GM12874 (cell line): ENCODE measurements at regions not wholly inside any gene's neighbourhood (a gene's known extent, or its start where the extent isn't known, plus 50 kb on each side); places are given as distances from the start of the nearest gene placed in this dataset.

Experiments used
- CTCF ChIP-seq: IDR thresholded peaks from 2 replicates; pipeline ENCODE4 v1.5.1; 2011; ENCODE audit warnings: low read depth, mild to moderate bottlenecking, control low read depth, low read length, moderate library complexity; ENCODE audit not compliant: insufficient read depth

DNA sequence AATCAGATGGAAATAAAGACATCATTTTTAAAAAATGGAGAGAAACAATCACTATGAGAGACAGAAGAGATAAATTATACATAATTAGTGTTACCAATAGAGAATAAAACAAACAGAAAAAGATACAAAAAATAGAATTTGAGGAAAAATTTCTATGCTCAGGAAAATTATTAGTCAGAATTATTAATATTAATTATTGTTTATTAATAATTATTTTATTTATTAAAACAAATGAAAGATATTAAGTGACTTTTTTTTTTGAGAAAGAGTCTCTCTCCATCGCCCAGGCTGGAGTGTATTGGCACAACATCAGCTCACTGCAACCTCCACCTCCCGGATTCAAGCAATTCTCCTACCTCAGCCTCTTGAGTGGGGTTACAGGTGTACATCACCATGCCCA lies 299.8 kb upstream of the NR5A2 start:
- no peak for TF ChIP-seq CTCF

DNA sequence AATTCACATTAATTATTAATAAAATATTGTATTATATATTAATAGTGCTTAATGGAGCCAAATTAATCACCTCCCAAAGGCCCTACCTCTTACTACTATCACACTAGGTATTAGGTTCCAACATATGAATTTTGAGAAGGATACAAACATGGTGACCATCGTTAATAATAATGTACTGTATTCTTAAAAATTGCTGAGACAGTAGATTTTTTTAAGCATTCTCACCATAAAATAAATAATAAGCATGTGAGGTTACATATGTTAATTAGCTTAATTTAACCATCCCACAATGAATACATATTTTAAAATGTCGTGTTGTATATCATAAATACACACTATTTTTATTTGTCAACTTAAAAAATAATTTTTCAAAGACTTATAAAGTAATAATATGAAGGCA lies 299.2 kb upstream of the NR5A2 start:
- TF ChIP-seq CTCF = no peak

GRCh38 chr1:199733125-199733524 lies 294.4 kb upstream of the NR5A2 start:
- TF ChIP-seq CTCF = no peak

DNA sequence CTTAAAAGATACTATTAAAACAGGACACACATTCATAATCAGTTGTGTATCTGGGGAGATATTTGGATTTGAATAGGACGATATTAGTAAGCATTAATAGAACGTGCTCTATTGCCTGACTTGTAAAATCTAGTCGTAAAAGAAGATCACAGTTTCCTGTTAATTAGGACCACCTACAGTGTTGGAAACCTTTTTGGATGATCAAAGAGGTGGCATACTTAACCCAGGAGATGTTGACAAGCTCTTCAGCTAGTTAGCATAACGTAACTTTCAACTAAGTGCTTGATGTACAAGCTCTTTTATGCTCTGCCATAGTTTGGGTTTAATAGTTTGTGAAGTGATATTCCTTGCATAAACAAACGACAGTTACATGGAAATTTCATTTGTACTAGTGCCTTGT lies 293.3 kb upstream of the NR5A2 start:
- no peak for TF ChIP-seq CTCF

DNA sequence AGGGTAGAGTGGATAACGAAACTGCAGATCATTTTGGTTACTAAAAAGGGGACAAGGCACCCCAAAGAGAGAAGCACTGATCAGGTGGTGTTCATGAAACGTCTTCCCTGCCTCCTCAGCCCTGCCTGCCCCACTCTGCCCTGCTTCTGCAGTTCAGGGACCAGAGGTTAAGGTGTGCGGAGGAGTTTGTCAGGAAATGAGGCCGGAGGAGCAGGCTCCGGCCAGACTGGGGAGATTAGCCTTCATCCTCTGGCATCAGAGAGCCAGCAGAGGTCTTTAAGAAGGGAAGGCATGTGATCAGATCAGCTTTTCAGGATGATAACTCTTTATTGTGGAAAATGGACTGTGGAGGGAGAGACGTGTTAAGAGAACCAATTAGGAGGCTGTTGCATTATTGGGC lies 291.9 kb upstream of the NR5A2 start:
- no peak for TF ChIP-seq CTCF

GRCh38 chr1:199736646-199737045 lies 290.9 kb upstream of the NR5A2 start:
- TF ChIP-seq CTCF = no peak

DNA sequence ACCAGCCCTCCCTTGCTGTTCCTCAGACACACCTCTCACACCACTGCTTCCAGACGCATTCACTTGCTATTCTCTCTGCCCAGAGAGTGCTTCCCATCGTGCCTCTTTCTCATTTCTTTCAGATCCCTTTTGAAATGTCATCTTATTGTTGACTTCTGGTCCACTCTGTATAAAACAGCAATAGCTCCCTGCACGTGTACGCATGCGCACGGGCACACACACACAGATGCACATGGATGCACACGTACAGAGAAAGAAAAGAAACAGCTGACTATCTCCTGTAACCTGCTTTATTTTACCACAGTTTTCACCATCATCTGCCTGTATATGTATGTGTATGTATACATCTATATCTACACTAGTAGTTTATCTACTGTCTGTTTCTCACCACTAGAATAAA lies 285.9 kb upstream of the NR5A2 start:
- no peak for TF ChIP-seq CTCF

DNA sequence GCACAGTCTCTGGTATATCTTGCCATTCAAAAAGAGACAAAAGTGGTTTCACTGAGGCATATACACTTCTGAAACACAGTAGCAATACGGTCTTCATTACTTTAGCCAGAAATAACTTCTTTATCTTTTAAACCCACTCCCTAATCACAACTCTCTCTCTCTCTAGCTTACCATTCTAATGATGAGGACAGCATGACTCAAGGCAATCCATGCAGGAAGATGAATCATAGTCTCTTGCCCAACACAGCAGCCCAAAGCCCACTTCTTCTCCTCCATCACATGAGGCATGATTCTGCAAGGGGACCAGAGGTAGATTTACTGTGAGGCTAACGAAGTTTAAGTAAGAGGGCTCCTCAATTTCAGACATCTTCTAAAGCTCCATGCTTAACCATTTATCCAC lies 285.0 kb upstream of the NR5A2 start:
- no peak for TF ChIP-seq CTCF
